ENCODE measurements at regions not wholly inside any gene's neighbourhood (a gene's known extent, or its start where the extent isn't known, plus 50 kb on each side); places are given as distances from the start of the nearest gene placed in this dataset.
"Not testable (repeated sequence)": the region's sequence is repeated elsewhere in the genome, so short reads cannot be mapped to it uniquely, and the experiment has no call there.

GRCh38 chr4:162841753-162842152, 324.9 kb downstream of the NAF1 start:
- DNase-seq (ENCODE audit: low spot score) = no peak

- no peak for DNase-seq (ENCODE audit: low spot score)
Measured at GRCh38 chr4:162839814-162840213, 326.9 kb downstream of the NAF1 start.

DNA sequence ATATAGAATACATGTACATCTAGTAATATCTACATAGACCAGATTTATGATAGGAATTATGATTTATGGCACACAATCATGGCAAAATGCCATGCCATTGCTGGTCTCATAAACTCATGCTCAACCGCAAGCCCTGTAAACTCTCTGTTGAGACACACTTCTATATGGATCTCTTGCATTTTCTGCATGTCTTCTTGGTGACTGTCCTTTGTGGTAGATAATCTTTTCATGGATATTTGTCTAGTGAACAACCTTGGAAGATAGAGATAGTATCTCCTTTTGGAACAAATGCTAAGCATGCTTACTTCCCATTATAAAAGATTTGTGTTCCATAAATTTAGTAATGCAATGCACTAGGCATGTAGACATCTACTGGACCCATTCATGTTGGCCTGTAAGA, 328.0 kb downstream of the NAF1 start:
- no peak for DNase-seq (ENCODE audit: low spot score)

- no peak for DNase-seq (ENCODE audit: low spot score)
Measured at GRCh38 chr4:162837679-162838078, 329.0 kb downstream of the NAF1 start.

DNA sequence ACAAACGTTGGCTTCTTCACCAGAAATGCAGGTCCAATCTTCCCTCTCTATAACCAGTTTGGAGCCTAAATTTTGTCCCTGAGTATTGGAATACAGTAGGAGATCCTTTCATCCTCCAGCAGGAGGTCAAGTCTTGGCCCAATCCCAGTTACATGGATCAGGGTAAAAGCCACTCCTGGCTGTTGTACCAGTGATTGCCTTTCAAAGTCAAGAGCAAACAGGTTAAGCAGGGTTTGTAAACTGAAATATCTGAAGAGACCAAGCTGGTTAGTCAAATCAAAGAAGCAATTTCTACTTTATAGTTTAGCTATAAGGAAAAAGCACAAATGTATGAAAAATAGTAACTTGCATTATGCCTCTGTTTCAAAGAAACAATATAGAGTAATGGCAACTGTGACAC, 329.4 kb downstream of the NAF1 start:
- DNase-seq (ENCODE audit: low spot score) = no peak

- DNase-seq (ENCODE audit: low spot score) = no peak
Measured at GRCh38 chr4:162836773-162837172, 329.9 kb downstream of the NAF1 start.

DNA sequence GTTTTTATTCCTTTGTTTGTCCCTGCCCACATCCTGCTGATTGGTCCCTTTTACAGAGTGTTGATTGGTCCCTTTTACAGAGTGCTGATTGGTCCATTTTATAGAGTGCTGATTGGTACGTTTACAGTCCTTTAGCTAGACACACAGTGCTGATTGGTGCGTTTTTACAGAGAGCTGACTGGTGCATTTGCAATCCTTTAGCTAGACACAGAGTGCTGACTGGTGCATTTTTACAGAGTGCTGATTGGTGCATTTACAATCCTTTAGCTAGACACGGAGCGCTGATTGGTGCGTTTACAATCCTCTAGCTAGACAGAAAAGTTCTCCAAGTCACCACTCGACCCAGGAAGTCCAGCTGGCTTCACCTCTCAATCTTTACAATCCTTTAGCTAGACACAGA, 330.4 kb downstream of the NAF1 start:
- not testable (repeated sequence) for DNase-seq (ENCODE audit: low spot score)

DNA sequence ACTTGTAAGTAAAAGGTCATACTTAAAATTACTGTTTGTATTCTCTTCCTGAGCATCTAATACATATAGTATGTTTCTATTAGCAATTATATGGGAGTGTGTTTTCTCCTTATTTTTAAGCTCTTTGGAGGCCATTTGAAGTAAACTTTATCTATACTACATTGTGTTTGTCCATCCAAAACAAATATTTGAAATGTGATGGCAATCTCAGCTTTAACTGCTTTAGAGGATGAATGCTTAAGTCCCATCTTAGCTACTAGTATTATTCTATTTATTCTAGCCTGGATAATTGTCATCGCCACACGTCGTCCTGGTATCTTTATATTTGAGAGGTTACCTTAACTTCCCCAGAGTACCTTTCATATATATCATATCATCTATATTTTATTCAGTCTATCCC, 335.8 kb downstream of the NAF1 start:
- DNase-seq (ENCODE audit: low spot score) = no peak

DNA sequence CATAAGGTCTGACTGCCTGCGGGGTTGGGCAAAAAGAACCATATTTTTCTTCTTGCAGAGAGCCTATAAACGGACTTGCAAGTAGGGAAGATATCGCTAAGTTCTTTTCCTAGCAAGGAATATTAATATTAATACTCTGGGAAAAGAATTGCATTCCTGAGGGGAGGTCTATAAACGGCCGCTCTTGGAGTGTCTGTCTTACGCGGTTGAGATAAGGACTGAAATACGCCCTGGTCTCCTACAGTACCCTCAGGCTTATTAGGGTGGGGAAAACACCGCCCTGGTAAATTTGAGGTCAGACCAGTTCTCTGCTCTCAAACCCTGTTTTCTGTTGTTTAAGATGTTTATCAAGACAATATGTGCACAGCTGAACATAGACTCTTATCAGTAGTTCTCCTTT, 349.3 kb downstream of the NAF1 start:
- not testable (repeated sequence) for DNase-seq (ENCODE audit: low spot score)

- DNase-seq (ENCODE audit: low spot score) = no peak
Measured at GRCh38 chr4:162804351-162804924, 362.3 kb downstream of the NAF1 start.

DNA sequence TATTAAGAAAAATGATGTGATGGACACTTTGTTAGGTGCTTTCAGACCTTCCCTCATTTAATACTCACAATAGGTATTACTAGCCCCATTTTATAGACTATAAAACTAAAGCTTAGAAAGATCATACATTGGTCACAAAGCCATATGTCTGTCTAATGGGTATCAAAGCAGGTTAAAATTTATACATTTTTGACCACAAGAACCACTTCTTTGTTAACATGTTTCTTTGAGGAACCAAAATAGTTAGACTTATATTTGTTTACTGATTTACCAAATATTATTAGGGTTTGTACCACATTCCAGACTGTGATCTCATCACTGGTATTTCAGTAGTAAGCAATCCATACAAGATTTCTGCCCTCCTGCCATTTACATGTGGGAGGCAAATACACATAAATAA, 363.3 kb downstream of the NAF1 start:
- no peak for DNase-seq (ENCODE audit: low spot score)

DNA sequence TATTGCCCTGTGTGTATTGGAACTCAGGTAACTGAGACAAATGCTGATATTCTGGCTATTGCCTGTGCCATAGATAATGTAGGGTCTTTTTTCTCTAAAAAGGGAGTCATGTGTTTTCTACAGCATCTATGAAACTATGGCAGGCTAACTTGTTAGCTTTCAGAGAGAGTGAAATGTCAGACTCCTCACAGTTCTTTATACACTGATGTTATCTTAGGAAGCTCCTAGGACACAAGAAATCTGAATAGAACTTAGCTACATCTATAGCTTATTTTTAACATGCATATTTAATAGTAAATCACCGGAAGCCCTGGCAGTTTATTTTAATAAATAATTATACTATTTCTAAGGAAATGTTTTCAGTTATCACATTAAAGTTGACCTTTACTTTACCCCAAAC, 369.6 kb downstream of the NAF1 start:
- DNase-seq (ENCODE audit: low spot score) = no peak

- no peak for DNase-seq (ENCODE audit: low spot score)
Measured at GRCh38 chr4:162793571-162793970, 373.1 kb downstream of the NAF1 start.

DNA sequence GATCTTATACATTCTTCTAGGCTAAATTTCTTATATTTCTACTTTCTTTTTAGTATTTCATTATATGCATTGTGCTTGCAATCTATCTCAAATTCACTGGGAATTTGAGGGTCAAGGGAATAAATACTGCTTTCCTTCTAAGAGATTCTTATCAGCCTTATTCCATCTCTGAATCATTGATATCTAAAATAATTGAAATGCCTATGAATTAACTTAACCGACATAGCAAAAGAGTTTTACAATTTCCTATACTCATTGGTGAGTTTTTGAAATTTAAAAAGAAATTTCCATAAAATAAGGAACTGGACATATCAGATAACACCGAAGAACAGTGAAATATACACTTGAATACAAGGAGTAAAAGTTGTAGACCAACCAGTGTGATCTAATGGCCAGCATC, 373.7 kb downstream of the NAF1 start:
- no peak for DNase-seq (ENCODE audit: low spot score)

DNA sequence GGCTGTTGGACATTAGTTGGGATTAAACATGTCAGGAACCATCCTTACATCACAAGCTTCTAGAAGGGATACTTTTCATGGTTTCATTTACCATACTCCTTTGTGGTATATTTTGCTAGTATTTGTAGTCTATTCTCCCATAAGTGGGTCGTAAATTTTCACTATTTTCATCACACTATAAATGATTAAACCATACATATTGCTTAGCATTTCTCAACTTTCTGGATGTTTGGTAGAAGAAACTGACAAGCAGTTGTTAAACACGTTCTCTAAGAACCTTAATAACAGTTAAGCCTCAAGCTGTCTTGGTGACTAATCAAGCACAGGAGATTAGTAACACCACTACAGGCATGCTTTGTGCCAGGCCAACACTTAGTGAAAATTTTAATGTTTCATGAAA, 375.5 kb downstream of the NAF1 start:
- DNase-seq (ENCODE audit: low spot score) = no peak

DNA sequence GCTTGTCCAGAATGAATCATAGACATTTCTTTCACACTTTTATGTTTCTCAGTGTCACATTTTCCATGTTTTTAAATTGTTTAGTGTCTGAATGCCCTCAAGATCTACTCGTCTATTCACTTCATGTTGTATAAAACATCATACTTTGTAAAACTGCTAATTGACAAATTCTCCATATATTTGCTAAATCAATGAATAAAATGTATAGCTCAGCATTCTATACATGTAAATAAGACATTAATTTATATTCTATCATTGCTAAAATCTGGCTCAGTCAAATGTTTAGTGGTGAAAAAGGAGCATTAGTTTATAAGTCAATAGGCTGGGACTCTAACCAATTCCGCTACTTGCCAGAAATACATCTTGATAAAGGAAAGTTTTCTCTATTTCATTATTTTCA, 379.6 kb downstream of the NAF1 start:
- no peak for DNase-seq (ENCODE audit: low spot score)

DNA sequence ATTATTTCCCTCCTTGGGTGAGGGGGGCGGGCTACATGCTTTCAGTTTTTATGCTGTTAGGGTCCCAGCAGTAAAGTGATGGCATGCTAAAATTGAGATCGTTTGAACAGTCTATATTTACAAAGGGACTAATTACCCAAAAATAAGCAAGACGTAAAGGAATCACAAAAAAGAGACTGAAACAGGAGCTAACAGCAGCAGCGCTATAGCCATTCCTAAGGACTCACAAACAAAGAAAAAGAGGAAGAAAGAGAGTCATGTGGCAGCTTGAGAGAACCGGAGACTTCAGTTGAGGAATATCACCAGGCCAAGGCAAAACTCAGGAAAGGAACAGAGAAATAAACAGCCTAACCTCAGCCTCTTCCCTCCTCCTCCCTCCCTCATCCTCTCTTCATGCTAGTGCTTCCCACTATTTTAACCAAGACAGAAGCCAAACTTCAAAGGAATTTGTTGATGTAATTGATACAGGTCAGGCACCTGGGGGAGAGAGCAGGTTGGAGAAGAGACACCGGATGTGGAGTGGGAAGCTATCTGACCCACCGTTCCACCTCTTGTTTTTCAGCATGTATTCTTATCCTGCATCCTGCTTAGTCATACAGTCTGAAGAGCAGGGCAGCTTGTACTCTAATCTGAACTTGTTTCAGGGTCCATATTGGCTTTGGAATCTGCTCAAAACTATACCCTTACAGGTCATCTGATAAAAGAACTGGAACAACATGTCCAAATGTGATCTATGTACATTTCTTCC, 383.7 kb downstream of the NAF1 start:
- DNase-seq (ENCODE audit: low spot score) = no peak

- no peak for DNase-seq (ENCODE audit: low spot score)
Measured at GRCh38 chr4:162782096-162782777, 384.5 kb downstream of the NAF1 start.

DNA sequence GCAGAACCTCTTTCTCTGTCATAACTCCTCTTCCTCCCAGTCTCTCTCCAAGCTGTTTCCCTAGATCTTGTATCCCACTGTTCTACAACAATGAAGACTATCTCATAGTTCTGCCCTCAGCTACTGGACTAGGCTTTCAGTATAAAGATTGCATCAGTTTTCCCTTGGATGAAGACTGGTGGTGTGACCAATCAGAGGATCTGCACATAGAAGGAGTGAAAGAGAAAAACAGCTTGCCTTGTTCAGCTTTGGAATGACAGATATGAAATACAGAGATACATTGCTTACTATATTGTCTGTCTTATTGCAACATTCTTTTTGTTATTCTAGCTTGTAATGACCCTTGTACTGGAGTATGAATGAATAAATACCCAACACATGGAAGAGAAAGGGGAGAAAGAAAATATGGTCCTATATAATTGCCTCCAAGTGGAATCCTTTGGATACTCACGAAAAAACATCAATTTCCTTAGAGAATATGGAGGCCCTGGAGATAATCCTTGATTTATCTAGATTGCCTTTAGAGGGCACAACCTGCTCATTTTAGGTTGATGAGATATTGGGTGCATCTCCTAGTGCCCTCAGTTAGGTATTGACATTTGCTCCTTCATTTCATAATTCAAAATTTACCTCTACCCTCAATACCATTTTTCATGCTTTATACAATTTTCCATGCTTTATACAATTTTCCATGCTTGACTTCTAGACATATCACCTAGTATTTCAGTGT, 395.8 kb downstream of the NAF1 start:
- DNase-seq (ENCODE audit: low spot score) = no peak

DNA sequence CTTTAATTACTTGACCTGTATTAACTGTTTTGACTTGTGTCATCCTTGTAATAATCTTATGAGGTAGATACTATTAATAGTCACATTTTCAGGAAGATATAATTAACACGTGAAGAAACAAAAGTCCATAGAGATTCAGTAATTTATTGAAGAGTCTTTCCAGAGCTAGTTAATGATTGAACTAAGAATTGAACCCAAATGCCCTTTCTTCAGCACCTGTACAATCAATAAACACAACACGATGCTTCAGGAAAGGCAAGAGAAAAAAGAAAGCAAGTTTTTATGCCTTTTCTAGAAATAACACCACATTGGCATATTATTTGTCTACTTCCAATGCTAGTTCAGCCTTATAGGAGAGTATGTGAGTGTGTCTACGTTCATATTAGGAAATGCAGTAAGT, 399.6 kb downstream of the NAF1 start:
- DNase-seq (ENCODE audit: low spot score) = no peak

GRCh38 chr4:162761965-162762364, 404.7 kb downstream of the NAF1 start:
- DNase-seq (ENCODE audit: low spot score) = no peak

DNA sequence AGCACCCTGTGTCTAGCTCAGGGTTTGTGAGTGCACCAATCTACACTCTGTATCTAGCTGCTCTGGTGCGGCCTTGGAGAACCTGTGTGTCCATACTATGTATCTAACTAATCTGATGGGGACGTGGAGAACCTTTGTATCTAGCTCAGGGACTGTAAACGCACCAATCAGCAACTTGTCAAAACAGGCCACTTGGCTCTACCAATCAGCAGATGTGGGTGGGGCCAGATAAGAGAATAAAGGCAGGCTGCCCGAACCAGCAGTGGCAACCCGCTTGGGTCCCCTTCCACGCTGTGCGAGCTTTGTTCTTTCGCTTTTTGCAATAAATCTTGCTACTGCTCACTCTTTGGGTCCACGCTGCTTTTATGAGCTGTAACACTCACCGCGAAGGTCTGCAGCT, 426.5 kb downstream of the NAF1 start:
- DNase-seq (ENCODE audit: low spot score) = not testable (repeated sequence)

DNA sequence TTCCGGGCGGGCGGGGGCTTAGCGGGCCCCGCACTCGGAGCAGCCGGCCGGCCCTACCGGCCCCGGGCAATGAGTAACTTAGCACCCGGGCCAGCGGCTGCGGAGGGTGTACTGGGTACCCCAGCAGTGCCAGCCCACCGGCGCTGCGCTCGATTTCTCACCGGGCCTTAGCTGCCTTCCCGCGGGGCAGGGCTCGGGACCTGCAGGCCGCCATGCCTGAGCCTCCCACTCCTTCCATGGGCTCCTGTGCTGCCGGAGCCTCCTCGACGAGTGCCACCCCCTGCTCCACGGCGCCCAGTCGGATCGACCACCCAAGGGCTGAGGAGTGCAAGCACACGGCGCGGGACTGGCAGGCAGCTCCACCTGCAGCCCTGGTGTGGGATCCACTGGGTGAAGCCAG, 427.1 kb downstream of the NAF1 start:
- DNase-seq (ENCODE audit: low spot score) = not testable (repeated sequence)
